Neural progenitor cell (in vitro differentiated cells): ENCODE measurements at regions not wholly inside any gene's neighbourhood (a gene's known extent, or its start where the extent isn't known, plus 50 kb on each side); places are given as distances from the start of the nearest gene placed in this dataset.
A peak's percentile ranks its signal among the peaks of the same experiment; 100 is the strongest.

Source experiments
- DNase-seq: peaks from one replicate; pipeline ENCODE4 v3.0.0-alpha.2; 2016; ENCODE audit warnings: low spot score
- H2AFZ ChIP-seq: fragments of 200-600 bp; sonication (generic); replicated peaks from 2 replicates; pipeline ENCODE4 v1.6.1; 2016; ENCODE audit warnings: antibody characterized with exemption
- H3F3A ChIP-seq: fragments of 200-600 bp; sonication (generic); 2 replicates; pipeline ENCODE4 v1.6.1; 2016; ENCODE audit warnings: antibody characterized with exemption, low read depth
- H3K27ac ChIP-seq: fragments of 200-600 bp; sonication (generic); 2 replicates; pipeline ENCODE4 v1.5.1; 2016; ENCODE audit warnings: mild to moderate bottlenecking
- H3K27me3 ChIP-seq: fragments of 200-600 bp; sonication (generic); 2 replicates; pipeline ENCODE4 v1.6.1; 2016; ENCODE audit warnings: mild to moderate bottlenecking, moderate library complexity
- H3K36me3 ChIP-seq: fragments of 200-600 bp; sonication (generic); 2 replicates; pipeline ENCODE4 v1.5.1; 2016
- H3K4me1 ChIP-seq: fragments of 200-600 bp; sonication (generic); 2 replicates; pipeline ENCODE4 v1.6.1; 2016; ENCODE audit warnings: mixed run types
- H3K4me2 ChIP-seq: fragments of 200-600 bp; sonication (generic); 2 replicates; pipeline ENCODE4 v1.6.1; 2016
- H3K4me3 ChIP-seq: fragments of 200-600 bp; sonication (generic); 2 replicates; pipeline ENCODE4 v1.5.1; 2016
- H3K79me2 ChIP-seq: fragments of 200-600 bp; sonication (generic); 2 replicates; pipeline ENCODE4 v1.6.1; 2016; ENCODE audit warnings: low read depth
- H3K9ac ChIP-seq: fragments of 200-600 bp; sonication (generic); 2 replicates; pipeline ENCODE4 v1.6.1; 2016
- H3K9me3 ChIP-seq: fragments of 200-600 bp; sonication (generic); 2 replicates; pipeline ENCODE4 v1.5.1; 2016; ENCODE audit warnings: low read depth
- H4K20me1 ChIP-seq: fragments of 200-600 bp; sonication (generic); 2 replicates; pipeline ENCODE4 v1.6.1; 2016; ENCODE audit warnings: low read depth
- H3K27ac Mint-ChIP-seq: 3 replicates; pipeline ENCODE4 v1.8.0; 2021; ENCODE audit warnings: mixed read lengths
- H3K27me3 Mint-ChIP-seq: 2 replicates; pipeline ENCODE4 v1.8.0; 2022; ENCODE audit warnings: low read depth, mild to moderate bottlenecking, inconsistent platforms, moderate library complexity, mixed read lengths; ENCODE audit not compliant: insufficient read depth
- H3K36me3 Mint-ChIP-seq: 3 replicates; pipeline ENCODE4 v1.8.0; 2021; ENCODE audit warnings: mixed read lengths
- H3K4me1 Mint-ChIP-seq: 3 replicates; pipeline ENCODE4 v1.8.0; 2021; ENCODE audit warnings: mixed read lengths
- H3K4me3 Mint-ChIP-seq: 3 replicates; pipeline ENCODE4 v1.8.0; 2021; ENCODE audit warnings: mild to moderate bottlenecking, moderate library complexity, mixed read lengths
- H3K9me3 Mint-ChIP-seq: 3 replicates; pipeline ENCODE4 v1.8.0; 2020; ENCODE audit warnings: mixed read lengths
- CTCF ChIP-seq: fragments of 200-600 bp; sonication (generic); IDR thresholded peaks from 2 replicates; pipeline ENCODE4 v1.5.1; 2017; ENCODE audit warnings: antibody characterized with exemption, mild to moderate bottlenecking
- EZH2 ChIP-seq: fragments of 200-600 bp; sonication (generic); IDR thresholded peaks from 2 replicates; pipeline ENCODE4 v1.6.1; 2017; ENCODE audit warnings: antibody characterized with exemption, mild to moderate bottlenecking, moderate library complexity
- EZH2phosphoT487 ChIP-seq: fragments of 200-600 bp; sonication (generic); IDR thresholded peaks from 2 replicates; pipeline ENCODE4 v1.6.1; 2017; ENCODE audit warnings: antibody characterized with exemption

DNA sequence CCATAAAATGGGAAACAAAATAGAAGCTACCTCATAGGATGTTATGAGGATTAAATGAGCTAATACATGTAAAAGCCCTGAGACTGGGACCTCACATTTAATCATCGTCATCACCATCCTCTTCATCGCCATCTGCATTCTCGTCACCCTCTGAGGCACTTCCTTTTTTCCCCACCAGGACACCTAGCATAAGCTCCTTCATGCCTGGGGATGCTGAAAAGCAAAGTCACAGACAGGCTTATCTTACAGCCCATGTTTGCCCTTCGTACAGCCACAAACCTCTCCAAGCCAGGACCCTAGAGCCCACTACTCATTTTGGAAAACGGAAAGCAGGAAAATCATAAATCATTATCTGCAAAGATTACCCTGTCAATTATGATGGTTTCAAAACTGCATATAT, 249.6 kb downstream of the GPAM start:
- Mint-ChIP-seq H3K36me3 (no peaks in the 10 kb centered on the region), H3K9me3 (peaks cover 4% of the 10 kb centered on the region), H3K4me3 (no peak overlapping the region), H3K27me3 (peaks cover 2% of the 10 kb centered on the region), H3K27ac (no peak overlapping the region), H3K4me1 (peaks cover 9% of the 10 kb centered on the region)
- no peaks in the 10 kb centered on the region for H3K9me3 ChIP-seq
- H3K79me2 ChIP-seq: no peaks in the 10 kb centered on the region
- H3K4me3 ChIP-seq: no peak overlapping the region
- no peak overlapping the region for H2AFZ ChIP-seq
- H3K9ac ChIP-seq: no peak overlapping the region
- no peak overlapping the region for H3K27ac ChIP-seq
- no peaks in the 10 kb centered on the region for H3K4me1 ChIP-seq
- peak; percentile 7 for DNase-seq
- no peaks in the 10 kb centered on the region for H3K27me3 ChIP-seq
- H3K36me3 ChIP-seq: no peaks in the 10 kb centered on the region
- H4K20me1 ChIP-seq: no peaks in the 10 kb centered on the region
- TF ChIP-seq EZH2: no peak
- TF ChIP-seq CTCF: peak; percentile 18
- H3F3A ChIP-seq: no peaks in the 10 kb centered on the region
- H3K4me2 ChIP-seq: no peak overlapping the region

GRCh38 chr10:111934931-111935330, 248.6 kb downstream of the GPAM start:
- H3K9me3 Mint-ChIP-seq: peaks cover 4% of the 10 kb centered on the region
- no peak overlapping the region for H3K27ac Mint-ChIP-seq

DNA sequence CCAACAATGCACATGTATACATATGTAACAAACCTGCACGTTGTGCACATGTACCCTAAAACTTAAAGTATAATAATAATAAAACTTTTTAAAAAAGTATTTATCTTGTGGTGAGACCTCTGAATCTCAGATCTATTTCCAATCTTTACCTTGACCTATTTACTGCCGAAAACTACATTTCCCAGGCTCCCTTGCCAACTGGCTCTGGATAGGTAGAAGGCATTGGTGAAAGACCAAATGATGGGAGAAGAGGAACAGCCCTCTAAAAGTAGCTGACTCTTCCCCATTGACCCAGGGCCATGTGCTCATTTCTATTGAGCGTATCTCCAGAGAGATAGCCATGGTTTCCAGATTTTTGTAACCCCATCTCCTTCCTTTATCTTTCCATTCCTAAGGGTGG, 247.4 kb downstream of the GPAM start:
- Mint-ChIP-seq H3K36me3 (no peaks in the 10 kb centered on the region), H3K9me3 (peaks cover 4% of the 10 kb centered on the region), H3K27me3 (peaks cover 2% of the 10 kb centered on the region), H3K4me3 (no peak overlapping the region), H3K27ac (no peak overlapping the region), H3K4me1 (peaks cover 9% of the 10 kb centered on the region)
- Histone ChIP-seq H3K36me3 (no peaks in the 10 kb centered on the region), H3K4me3 (no peak overlapping the region), H3K4me1 (no peaks in the 10 kb centered on the region), H3K9me3 (no peaks in the 10 kb centered on the region), H3K9ac (no peak overlapping the region), H3K27ac (no peak overlapping the region), H3K79me2 (no peaks in the 10 kb centered on the region), H4K20me1 (no peaks in the 10 kb centered on the region), H2AFZ (no peak overlapping the region), H3F3A (no peaks in the 10 kb centered on the region), H3K27me3 (no peaks in the 10 kb centered on the region), H3K4me2 (no peak overlapping the region)
- DNase-seq: no peak
- TF ChIP-seq EZH2 (no peak), CTCF (no peak), EZH2phosphoT487 (no peak)

More at GRCh38 chr10:111934931-111935330, 248.6 kb downstream of the GPAM start:
- Histone ChIP-seq H3K27me3 (no peaks in the 10 kb centered on the region), H3K36me3 (no peaks in the 10 kb centered on the region), H2AFZ (no peak overlapping the region), H3K9ac (no peak overlapping the region), H3K4me1 (no peaks in the 10 kb centered on the region), H3K27ac (no peak overlapping the region), H3K4me3 (no peak overlapping the region), H4K20me1 (no peaks in the 10 kb centered on the region), H3K9me3 (no peaks in the 10 kb centered on the region), H3K4me2 (no peak overlapping the region), H3F3A (no peaks in the 10 kb centered on the region), H3K79me2 (no peaks in the 10 kb centered on the region)
- H3K36me3 Mint-ChIP-seq: no peaks in the 10 kb centered on the region
- H3K4me1 Mint-ChIP-seq: peaks cover 9% of the 10 kb centered on the region
- no peak for DNase-seq
- H3K27me3 Mint-ChIP-seq: peaks cover 2% of the 10 kb centered on the region
- no peak for TF ChIP-seq EZH2
- TF ChIP-seq EZH2phosphoT487: no peak
- TF ChIP-seq CTCF: no peak
- H3K4me3 Mint-ChIP-seq: no peak overlapping the region

GRCh38 chr10:111944331-111944730, 239.2 kb downstream of the GPAM start:
- Mint-ChIP-seq H3K4me1 (no peaks in the 10 kb centered on the region), H3K36me3 (no peaks in the 10 kb centered on the region), H3K27me3 (no peaks in the 10 kb centered on the region), H3K9me3 (peaks cover 5% of the 10 kb centered on the region), H3K4me3 (no peak overlapping the region), H3K27ac (no peak overlapping the region)
- Histone ChIP-seq H3K9ac (no peak overlapping the region), H3K79me2 (no peaks in the 10 kb centered on the region), H3K4me1 (no peaks in the 10 kb centered on the region), H3K4me3 (no peak overlapping the region), H3K27ac (no peak overlapping the region), H3K27me3 (no peaks in the 10 kb centered on the region), H2AFZ (peak overlapping the region; percentile 20), H3K4me2 (no peak overlapping the region), H3K9me3 (no peaks in the 10 kb centered on the region), H3K36me3 (no peaks in the 10 kb centered on the region), H4K20me1 (no peaks in the 10 kb centered on the region), H3F3A (no peaks in the 10 kb centered on the region)
- no peak for TF ChIP-seq EZH2
- no peak for TF ChIP-seq EZH2phosphoT487
- no peak for TF ChIP-seq CTCF
- peak; percentile 4 for DNase-seq
